H1 (cell line): ENCODE measurements at regions not wholly inside any gene's neighbourhood (a gene's known extent, or its start where the extent isn't known, plus 50 kb on each side); places are given as distances from the start of the nearest gene placed in this dataset.

Source experiments
- CHD7 ChIP-seq: fragments of 300-600 bp; sonication (generic); IDR thresholded peaks from 2 replicates; pipeline ENCODE4 v1.7.1; 2012; ENCODE audit warnings: low read length, moderate library complexity, mild to moderate bottlenecking, inconsistent platforms; ENCODE audit not compliant: insufficient replicate concordance
- KDM1A ChIP-seq: fragments of 200-600, 300-600 bp; sonication (generic); IDR thresholded peaks from 2 replicates; pipeline ENCODE4 v1.7.1; 2016; ENCODE audit warnings: mild to moderate bottlenecking, low read length, borderline replicate concordance
- SAP30 ChIP-seq: fragments of 300-600 bp; sonication (generic); IDR thresholded peaks from 2 replicates; pipeline ENCODE4 v1.7.1; 2012; ENCODE audit warnings: low read length, moderate library complexity, mild to moderate bottlenecking, inconsistent platforms; ENCODE audit not compliant: insufficient read depth, insufficient replicate concordance

GRCh38 chr2:37800176-37800858 lies 124.8 kb upstream of the RMDN2 start (continued):
- TF ChIP-seq KDM1A (no peak), SAP30 (no peak), CHD7 (no peak)
